NCI-H82 (cell line): ENCODE measurements at regions not wholly inside any gene's neighbourhood (a gene's known extent, or its start where the extent isn't known, plus 50 kb on each side); places are given as distances from the start of the nearest gene placed in this dataset.
"Not testable (repeated sequence)": the region's sequence is repeated elsewhere in the genome, so short reads cannot be mapped to it uniquely, and the experiment has no call there.

Experiments
- DNase-seq: peaks from one replicate; lab custom pipeline; 2025; lab: John Stamatoyannopoulos, UW

DNA sequence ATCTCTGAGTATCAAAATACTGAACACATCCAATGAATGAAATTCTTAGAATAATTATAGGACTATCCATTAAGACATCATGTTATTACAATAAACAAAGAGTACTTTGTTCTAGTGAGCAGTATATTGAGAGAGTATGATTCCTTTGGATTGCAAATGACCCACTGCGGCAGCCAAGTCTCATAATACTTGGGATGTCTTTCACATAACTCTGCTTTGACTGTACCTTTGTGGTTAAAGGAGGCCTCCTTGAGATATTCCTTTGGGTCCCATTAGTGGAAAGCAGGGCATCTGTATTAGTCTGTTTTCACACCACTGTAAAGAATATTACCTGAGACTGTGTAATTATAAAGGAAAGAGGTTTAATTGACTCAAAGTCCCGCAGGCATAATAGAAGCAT lies 593.8 kb downstream of the TRHDE start:
- no peak for DNase-seq

DNA sequence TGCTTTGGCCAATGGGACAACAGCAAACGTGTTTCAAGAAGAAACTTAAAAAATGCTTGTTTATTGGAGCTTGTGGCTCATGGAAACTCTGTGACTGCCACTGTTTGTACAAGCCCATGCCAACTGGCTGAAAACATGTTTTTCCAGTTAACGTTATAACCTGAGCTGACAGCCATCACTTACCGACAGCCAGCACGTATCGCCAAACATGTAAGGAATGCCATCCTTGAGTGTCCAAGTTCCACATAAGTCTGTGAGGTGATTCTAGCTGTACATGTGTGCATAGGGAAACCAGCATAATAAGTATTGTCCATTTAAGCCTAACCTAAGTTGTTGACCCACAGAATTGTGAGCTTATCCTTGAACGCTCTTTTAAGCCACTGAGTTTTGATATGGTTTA lies 596.9 kb downstream of the TRHDE start:
- DNase-seq, result no peak

DNA sequence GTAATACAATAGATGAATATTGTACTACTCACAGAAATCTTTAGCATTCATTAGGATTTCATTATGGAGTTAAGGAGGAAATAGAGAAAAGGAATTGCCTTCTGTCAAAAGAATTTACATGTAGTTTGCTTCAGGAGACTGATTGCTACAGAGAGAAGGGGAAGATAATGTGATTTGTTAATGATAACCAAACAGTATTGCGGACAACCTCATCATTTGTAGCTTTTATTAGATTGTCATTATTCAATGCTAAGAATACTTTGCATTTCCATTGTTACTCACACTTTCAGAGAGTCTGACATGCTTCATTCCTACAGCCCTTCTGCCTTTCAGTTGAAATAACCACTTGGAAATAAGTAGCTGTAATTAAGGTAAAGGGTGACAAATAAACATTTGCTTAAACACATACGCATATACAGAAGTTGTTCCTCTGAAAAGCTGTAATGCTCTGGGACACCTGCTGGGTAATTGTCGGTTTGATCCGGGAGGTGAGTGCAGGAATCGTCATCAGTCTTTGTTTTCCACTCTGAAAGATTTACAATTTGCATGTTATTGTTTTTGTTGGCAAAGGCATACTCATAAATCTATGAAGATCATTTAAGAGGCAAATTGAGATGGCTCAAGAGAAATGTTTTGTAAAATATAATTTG lies 600.2 kb downstream of the TRHDE start:
- DNase-seq, result no peak

DNA sequence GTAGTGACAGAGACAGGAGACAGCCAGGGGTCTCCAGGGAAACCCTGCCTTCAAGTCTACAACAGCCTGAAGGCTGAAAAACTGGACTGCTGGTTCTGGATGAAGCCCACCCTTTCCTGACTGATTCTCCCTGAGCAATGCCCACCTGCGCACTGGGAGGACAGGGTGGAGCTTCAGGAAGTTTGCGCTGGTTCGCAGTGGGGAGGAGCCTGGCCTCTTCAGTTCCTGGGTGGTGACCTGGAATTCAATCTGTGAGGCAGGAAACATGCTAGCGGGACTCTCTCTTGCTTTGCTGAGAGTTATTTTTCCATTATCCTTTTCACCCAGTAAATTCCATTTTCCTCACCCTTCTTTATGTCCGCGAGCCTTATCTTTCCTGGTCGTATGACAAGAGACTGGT lies 600.8 kb downstream of the TRHDE start:
- DNase-seq, result no peak

DNA sequence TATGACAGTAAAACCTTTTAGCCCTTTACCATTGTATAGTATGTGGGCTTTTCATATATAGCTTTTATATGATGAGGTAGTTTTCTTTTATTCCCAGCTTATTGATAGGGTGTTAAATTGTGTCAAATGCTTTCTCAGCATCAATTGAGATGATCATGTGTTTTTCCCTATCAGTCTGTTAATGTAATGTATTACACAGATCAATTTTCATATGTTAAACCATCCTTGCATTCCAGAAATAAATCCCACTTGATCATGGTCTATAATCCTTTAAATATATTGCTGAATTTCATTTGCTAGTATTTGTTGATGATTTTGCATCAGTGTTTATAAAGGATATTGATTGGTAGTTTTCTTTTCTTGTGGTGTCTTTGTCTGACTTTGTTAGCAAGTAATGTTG lies 603.9 kb downstream of the TRHDE start:
- DNase-seq, result no peak

DNA sequence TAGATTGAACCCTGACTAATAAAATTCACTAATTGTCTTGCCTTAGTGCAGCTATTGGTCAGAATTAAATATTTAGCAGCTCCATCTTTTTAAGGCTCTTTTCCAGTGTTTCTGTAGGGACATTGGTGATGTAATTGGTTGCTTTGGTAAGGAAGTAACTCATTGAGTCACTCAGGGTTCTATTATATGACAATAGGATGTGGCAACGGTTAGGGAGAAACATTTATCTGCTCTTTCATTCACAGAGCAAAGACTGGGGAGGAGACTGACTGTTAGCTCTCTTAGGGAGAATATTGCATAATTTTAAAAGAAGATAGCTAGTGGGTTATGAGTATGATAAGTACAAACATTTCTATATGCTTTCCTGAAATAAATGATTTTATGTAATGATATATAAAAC lies 616.5 kb downstream of the TRHDE start:
- DNase-seq, result no peak

DNA sequence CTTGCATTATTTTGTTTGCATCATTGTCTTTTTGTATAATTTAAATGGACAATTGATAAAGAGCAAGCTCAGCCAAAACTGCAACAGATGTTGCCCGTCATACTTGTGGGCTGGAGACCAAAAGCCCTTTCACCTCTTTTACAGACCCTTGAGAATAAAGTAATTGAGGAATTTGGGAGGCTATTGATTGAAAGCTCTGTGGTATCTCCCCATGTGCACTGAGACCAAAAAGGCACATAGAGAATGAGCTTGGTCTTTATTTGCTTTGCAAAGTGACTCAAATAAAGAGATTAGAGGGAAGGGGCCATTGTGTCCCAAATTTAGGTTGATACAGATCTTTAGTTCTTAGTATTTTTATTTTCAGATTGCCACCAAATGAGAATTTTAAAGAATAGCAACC lies 617.6 kb downstream of the TRHDE start:
- no peak for DNase-seq

DNA sequence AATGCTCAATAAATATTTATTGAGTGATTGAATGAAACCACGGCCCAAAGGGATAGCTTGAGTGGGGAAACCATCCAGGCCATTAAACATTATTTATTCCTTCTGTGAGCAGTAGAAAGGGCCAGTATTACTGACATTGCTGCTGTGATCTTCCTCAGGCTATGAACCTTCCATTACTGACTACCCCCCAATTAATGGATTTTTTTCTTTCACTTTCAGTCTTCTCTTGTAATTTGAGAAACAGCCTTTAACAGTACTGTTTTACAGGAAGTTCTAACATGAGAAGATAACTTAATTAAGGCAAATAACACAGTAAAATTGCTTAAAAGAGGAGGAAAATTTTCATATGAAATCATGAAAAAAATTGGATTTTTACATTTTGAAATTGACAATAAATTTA lies 629.5 kb downstream of the TRHDE start:
- no peak for DNase-seq

DNA sequence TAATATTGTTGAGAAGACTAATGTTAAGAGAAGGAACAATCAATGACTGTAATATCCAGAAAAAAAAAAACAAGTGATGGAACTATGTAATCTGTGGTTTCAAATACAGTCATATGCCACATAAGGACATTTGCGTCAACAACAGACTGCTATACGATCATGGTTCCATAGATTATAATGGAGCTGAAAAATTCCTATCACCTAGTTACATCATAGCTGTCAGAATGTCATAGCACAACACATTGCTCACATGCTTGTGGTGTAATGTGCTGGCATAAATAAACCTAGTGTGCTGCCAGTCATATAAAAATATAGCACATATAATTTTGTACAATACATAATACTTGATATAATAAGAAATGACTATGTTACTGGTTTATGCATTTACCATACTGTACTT lies 653.5 kb downstream of the TRHDE start:
- DNase-seq, result no peak

DNA sequence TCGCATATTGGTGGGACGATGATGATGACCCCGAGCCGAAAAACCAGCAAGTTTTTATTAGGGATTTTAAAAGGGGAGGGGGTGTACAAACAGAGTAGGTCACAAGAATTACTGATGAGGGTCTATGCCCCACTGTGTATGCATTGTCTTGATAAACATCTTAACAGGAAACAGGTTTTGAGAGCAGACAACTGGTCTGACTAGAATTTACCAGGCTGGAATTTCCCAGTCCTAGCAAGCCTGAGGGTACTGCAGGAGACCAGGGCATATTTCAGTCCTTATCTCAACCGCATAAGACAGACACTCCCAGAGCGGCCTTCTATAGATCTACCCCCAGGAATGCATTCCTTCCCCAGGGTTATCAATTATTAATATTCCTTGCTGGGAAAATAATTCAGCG lies 659.7 kb downstream of the TRHDE start:
- DNase-seq, result not testable (repeated sequence)

DNA sequence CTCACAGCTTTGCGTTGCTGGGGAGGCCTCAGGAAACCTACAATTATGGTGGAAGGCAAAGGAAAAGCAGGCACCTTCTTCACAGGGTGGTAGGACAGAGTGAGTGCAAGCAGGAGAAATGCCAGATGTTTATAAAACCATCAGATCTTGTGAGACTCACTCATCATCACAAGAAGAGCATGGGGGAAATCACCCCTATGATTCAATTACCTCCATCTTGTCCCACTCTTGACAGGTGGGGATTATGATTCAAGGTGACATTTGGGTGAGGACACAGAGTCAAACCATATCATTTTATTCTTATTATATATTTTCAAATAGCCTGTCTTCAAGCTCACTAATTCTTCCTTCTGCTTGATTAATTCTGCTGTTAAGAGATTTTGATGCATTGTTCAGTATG lies 665.3 kb downstream of the TRHDE start:
- no peak for DNase-seq

DNA sequence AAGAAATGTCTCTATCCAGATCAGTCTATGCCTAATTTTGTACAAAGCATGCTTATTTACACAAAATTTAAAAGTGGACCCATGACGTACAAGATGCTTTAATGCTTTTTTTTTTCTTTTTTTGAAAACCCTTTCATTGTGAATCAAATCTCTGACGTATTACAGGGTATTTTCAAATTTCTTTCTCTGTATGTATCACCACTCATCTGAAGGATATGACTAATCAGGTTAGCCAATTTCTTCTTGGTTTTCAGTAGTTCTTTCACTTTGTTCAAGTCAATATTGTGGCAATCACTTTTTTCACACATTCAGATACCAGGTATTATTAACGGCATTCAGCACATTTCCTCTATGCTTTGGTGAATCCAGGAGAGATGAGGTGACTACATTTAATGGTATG lies 685.3 kb downstream of the TRHDE start:
- no peak for DNase-seq

DNA sequence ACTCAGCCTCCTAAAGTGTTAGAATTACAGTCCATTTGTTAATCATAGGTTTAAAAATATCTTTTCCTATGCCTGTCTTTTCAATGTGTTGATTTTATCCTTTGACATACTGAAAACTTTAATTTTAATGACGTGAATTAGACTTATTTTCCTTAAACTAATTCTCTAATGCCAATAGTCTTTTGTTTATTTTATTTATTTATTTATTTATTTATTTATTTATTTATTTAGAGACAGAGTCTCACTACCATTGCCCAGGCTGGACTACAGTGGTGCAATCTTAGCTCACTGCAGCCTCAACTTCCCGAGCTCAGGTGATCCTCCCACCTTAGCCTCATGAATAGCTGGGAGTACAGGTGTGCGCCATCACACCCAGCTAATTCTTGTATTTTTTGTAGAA lies 694.5 kb downstream of the TRHDE start:
- no peak for DNase-seq

DNA sequence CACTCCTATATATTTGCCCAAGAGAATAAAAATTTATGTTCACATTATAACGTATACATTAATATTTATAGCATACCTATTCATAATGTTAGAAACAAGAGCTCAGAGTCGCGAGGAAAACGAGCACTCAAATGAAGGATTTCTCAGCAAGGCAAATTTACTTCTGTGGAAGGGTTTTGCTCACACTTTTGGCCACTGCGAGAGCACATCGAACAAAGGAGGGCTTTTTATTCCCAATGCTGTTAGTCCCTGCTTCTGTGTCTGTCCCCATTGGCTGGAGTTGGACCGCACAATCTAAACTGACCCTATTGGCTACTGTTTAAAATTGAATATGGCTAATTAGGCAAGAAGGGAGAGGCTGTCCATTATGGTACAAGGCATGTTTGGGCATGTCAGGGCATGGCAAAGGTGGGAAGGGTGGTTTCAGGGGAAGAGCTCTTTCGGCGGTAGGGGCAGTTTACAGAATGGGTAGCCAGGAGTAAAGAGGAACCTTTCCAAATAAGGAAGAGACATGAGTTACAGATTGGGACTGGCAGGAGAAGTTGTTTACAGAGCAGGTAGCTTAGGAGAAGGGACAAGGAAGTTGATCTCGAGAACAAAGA lies 702.9 kb downstream of the TRHDE start:
- no peak for DNase-seq

DNA sequence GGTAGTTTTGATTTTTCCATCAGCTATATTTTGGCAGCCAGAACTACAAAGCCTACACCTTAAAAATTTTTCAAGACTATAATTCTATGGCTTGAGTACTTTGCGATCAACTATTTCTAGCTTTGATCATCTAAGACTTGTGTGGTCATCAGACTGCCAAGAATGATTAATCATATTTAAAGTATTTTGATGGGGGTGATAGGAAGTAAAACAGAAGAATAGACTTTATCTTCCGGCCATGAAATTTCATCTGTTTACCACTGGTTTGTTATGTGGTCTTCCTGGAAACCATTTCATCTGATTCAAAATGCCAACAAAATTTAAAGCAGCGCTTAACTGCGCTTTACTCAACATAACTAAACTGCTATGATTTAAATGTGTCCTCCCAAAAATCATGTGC lies 706.8 kb downstream of the TRHDE start:
- DNase-seq, result no peak

DNA sequence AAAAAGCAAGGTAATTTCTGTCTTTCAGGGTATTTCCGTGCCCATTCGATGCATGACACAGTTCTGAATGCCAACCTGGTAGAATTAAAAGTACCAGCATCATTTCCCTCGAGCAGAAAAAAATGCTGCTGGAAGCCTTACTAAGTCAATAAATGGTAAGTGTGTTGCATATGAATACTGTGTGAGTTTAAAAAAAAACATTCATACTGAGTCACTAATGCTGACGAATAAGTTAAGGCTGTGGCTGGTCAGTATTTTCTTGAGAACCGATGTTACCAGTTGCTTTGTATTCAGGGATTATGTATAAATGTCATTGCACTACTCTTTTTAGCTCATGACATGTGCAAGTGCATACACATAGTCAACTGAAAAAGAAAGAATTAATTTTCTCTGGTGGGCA lies 710.2 kb downstream of the TRHDE start:
- no peak for DNase-seq

DNA sequence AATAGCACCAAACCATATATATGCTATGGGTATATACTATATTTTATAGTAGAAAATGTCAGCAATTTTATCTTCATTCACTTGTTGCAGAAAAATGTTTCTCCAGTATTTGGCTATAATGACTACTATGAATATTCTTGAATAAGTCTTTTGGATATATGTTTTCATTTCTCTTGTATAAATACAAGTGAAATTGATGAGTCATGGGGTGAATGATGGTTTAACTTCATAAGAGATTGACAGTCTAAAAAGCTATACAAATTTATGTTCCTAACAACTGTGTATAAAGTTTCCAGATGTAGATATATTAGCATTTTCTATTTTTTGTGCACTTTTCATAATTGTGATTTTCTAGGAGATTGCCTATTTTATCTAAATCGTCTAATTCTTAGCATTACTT lies 714.8 kb downstream of the TRHDE start:
- DNase-seq, result no peak

DNA sequence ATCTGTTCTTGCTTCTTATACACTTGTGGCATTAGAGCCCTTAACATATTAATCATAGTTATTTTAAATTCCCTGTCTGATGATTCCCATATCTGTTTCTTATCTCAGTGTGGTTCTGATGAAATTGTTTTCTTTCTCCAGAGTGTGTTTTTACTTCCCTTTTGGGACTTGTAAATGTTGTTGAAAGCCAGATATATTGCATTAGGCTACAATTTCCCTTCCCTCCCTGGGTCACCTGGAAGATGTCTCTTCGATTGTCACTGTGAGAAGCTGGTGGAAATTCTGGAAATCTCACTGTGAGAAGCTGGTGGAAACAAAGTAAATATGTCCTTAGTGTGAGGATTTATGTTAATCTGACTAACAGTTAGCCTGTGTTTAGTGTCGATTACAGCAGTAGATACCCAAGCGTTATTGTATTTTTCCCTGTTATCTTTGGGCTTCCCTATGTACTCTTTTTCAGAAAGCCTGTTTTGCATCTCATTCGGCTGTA lies 717.3 kb downstream of the TRHDE start:
- peak; percentile 32 for DNase-seq

DNA sequence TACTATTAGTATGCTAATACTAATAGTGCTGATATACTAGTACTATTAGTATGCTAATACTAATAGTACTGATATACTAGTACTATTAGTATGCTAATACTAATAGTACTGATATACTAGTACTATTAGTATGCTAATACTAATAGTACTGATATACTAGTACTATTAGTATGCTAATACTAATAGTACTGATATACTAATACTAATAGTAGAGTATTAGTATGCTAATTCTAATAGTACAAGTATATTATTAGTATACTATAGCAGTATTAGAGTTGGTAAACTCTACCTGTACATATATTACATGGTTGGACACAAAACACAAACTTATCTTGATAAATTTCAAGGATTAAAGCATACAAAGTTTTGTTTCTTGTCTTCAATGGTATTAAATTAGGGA lies 722.9 kb downstream of the TRHDE start:
- not testable (repeated sequence) for DNase-seq

DNA sequence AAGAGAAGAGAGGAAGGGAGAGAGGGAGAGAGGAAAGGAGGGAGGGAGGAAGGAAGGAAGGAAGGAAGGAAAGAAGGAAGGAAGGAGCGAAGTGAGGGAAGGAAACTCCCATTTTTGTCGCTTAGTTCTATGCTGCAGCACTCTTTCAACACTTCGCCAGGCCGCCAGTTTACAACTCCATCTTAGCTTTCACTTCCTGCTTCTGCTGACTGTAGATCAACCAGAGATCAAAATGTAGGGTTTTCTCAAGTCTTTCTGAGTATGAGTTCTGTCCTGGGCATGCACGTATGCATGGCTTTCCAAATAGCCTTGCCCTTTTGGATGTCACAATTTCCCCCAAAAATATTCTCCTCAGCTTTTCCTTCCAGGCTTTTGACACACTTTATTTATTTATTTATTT lies 723.4 kb downstream of the TRHDE start:
- no peak for DNase-seq

DNA sequence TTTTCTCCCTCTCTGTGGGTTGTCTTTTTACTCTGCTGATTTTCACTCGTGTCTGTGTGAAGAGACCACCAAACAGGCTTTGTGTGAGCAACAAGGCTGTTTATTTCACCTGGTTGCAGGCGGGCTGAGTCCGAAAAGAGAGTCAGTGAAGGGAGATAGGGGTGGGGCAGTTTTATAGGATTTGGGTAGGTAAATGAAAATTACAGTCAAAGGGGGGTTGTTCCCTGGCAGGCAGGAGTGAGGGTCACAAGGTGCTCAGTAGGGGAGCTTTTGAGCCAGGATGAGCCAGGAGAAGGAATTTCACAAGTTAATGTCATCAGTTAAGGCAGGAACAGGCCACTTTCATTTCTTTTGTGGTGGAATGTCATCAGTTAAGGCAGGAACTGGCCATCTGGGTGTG lies 729.6 kb downstream of the TRHDE start:
- DNase-seq, result not testable (repeated sequence)

DNA sequence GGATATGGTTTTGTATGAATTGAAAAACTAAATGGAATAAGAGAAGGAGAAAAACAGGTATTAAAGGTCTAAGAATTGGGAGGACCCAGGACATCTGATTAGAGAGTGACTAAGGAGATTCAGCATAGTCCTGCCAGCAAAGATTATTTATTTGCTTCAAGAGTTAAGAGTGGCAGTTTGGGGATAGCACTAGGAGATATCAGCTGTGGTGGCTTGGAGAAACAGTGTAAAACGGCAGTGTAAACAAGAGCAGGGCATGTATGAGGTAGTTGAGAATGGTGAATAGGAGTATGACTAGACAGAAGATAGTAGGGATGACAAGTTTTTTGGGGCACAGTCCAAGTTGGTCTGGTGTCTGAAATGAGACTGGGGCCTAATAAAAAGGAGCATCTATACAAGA lies 730.3 kb downstream of the TRHDE start:
- DNase-seq, result not testable (repeated sequence)

DNA sequence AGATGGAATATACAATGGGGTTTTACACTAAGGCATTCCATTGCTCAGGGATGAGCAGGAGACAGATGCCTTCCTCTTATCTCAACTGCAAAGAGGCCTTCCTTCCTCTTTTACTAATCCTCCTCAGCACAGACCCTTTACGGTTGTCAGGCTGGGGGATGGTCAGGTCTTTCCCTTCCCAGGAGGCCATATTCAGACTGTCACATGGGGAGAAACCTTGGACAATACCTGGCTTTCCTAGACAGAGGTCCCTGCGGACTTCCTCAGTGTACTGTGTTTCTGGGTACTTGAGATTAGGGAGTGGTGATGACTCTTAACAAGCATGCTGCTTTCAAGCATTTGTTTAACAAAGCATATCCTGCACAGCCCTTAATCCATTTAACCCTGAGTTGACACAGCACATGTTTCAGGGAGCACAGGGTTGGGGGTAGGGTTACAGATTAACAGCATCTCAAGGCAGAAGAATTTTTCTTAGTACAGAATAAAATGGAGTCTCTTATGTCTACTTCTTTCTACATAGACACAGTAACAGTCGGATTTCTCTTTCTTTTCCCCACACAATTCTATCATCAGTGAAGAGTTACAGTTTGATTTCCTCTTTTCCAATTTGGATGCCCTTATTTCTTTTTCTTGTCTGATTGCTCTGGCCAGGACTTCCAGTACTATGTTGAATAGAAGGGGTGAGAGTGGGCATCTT lies 737.1 kb downstream of the TRHDE start:
- peak; percentile 89 for DNase-seq

DNA sequence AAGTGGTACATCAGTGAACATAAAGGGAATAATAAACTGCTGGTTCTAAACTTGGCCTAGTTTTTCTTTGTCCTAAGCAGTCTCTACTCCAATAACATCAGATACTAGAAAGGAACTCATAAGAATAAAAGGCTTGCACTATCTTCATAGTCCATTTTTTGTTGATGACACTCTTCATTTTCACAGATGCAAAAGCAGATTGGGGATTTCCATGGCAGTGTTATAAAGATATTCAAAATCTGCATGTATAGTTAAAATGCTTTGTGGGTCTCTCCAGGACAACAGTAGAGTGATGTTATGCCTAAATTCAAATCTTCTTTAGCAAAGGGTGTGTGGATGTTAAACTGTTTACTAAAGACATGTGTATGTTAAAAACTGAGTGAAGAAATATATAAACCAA lies 745.8 kb downstream of the TRHDE start:
- no peak for DNase-seq
